ENCODE measurements at regions not wholly inside any gene's neighbourhood (a gene's known extent, or its start where the extent isn't known, plus 50 kb on each side); places are given as distances from the start of the nearest gene placed in this dataset.

DNA sequence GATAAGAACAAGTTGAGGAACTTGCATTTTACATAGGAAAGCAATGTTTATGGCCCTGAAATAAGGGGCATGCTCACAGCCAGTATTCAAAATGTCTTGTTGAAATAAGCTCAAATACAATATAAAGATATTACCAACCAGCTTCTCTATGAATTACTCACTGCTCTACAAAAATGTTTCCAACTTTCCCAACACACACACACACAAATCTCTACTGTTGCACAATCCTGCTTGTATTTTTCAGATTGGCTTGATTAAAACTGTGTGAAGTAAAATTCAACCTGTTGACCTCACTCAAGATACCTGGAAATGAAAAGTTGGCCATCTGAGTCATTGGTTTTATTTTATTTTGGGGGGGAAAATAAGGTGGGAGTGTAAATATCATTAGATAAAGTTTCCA is 128.6 kb downstream of the CHIC2 start:
- Histone ChIP-seq H4K20me1 (ENCODE audit: insufficient read depth, low read length) (no peaks in the 10 kb centered on the region), H3K9me3 (ENCODE audit: insufficient read depth, low read length, severe bottlenecking) (peaks cover 10% of the 10 kb centered on the region), H3K79me2 (ENCODE audit: insufficient read depth, low read length) (no peaks in the 10 kb centered on the region), H3K4me1 (ENCODE audit: insufficient read depth, low read length) (no peaks in the 10 kb centered on the region), H3K27ac (ENCODE audit: low read length) (no peak overlapping the region), H3K4me2 (ENCODE audit: insufficient read depth, low read length) (no peak overlapping the region), H3K9ac (ENCODE audit: low read depth, low read length) (no peak overlapping the region), H2AFZ (ENCODE audit: low read depth, low read length) (no peak overlapping the region), H3K36me3 (ENCODE audit: insufficient read depth, low read length) (no peaks in the 10 kb centered on the region), H3K4me3 (ENCODE audit: low read depth in 1 of 2, low read length in 2 of 2) (no peak overlapping the region), H3K27me3 (ENCODE audit: insufficient read depth, low read length, poor library complexity) (no peaks in the 10 kb centered on the region)
- TF ChIP-seq, protein P1, sequence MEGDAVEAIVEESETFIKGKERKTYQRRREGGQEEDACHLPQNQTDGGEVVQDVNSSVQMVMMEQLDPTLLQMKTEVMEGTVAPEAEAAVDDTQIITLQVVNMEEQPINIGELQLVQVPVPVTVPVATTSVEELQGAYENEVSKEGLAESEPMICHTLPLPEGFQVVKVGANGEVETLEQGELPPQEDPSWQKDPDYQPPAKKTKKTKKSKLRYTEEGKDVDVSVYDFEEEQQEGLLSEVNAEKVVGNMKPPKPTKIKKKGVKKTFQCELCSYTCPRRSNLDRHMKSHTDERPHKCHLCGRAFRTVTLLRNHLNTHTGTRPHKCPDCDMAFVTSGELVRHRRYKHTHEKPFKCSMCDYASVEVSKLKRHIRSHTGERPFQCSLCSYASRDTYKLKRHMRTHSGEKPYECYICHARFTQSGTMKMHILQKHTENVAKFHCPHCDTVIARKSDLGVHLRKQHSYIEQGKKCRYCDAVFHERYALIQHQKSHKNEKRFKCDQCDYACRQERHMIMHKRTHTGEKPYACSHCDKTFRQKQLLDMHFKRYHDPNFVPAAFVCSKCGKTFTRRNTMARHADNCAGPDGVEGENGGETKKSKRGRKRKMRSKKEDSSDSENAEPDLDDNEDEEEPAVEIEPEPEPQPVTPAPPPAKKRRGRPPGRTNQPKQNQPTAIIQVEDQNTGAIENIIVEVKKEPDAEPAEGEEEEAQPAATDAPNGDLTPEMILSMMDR (IDR thresholded peaks at IDR 0.05; ENCODE audit: borderline replicate concordance, extremely low read depth, low read length, poor library complexity, severe bottlenecking), result no peak
- DNase-seq (no peak), ATAC-seq (ENCODE audit: insufficient read depth, low read depth) (no peak)

DNA sequence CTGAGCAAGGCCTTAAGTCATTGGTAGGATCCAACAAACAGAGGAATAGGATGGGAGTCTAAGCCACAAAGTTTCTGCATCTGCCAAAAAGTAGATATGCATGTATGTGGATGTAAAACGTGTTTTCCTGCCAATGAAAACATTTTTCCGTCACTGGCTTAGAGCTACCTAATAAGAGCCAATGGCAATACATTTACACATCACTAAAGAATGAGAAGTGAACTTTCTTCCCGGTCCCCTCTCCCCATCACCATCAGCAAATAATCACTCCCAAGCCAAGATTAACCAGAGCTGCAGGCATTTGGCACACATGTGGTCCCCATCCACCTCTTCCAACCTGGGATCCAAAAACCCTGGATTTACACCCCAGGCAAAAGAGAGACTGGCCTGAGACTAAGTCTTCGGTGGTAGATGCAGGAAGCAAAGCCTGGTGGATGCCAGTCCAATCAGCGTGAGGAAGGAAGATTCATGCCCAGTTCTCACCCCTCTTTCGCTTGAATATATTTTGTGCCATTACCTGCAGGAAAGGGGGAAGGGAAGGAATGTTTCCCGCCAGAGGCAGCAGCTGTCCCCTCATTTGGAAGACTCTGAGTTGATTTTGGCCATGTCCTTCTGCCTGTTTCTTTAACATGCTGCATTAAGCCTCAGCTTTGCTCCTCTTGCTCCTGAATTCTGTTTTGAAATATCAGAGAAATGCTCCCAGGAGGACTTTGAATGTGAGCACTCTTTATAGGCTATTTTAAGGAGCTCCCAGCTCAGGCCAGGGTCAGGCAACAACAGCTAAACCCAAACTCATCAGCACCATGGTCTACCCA is 131.4 kb downstream of the CHIC2 start:
- Histone ChIP-seq H3K4me2 (ENCODE audit: insufficient read depth, low read length) (no peak overlapping the region), H2AFZ (ENCODE audit: low read depth, low read length) (no peak overlapping the region), H3K9me3 (ENCODE audit: insufficient read depth, low read length, severe bottlenecking) (peaks cover 7% of the 10 kb centered on the region), H3K27me3 (ENCODE audit: insufficient read depth, low read length, poor library complexity) (no peaks in the 10 kb centered on the region), H3K4me1 (ENCODE audit: insufficient read depth, low read length) (no peaks in the 10 kb centered on the region), H3K9ac (ENCODE audit: low read depth, low read length) (no peak overlapping the region), H3K79me2 (ENCODE audit: insufficient read depth, low read length) (no peaks in the 10 kb centered on the region), H4K20me1 (ENCODE audit: insufficient read depth, low read length) (no peaks in the 10 kb centered on the region), H3K36me3 (ENCODE audit: insufficient read depth, low read length) (no peaks in the 10 kb centered on the region), H3K27ac (ENCODE audit: low read length) (no peak overlapping the region), H3K4me3 (ENCODE audit: low read depth in 1 of 2, low read length in 2 of 2) (no peak overlapping the region)
- TF ChIP-seq, protein P1 (IDR thresholded peaks at IDR 0.05; ENCODE audit: borderline replicate concordance, extremely low read depth, low read length, poor library complexity, severe bottlenecking), result no peak
- no peak for TF ChIP-seq EZH2 (IDR thresholded peaks at IDR 0.05; ENCODE audit: borderline replicate concordance, low read depth, low read length, severe bottlenecking)
- DNase-seq, result no peak
- no peak for ATAC-seq (ENCODE audit: insufficient read depth, low read depth)

GRCh38 chr4:53931461-53931961 is 132.9 kb downstream of the CHIC2 start:
- Histone ChIP-seq H4K20me1 (ENCODE audit: insufficient read depth, low read length) (no peaks in the 10 kb centered on the region), H3K4me2 (ENCODE audit: insufficient read depth, low read length) (no peak overlapping the region), H3K79me2 (ENCODE audit: insufficient read depth, low read length) (no peaks in the 10 kb centered on the region), H3K9me3 (ENCODE audit: insufficient read depth, low read length, severe bottlenecking) (peaks cover 7% of the 10 kb centered on the region), H3K27me3 (ENCODE audit: insufficient read depth, low read length, poor library complexity) (no peaks in the 10 kb centered on the region), H3K4me1 (ENCODE audit: insufficient read depth, low read length) (no peaks in the 10 kb centered on the region), H3K4me3 (ENCODE audit: low read depth in 1 of 2, low read length in 2 of 2) (no peak overlapping the region), H3K36me3 (ENCODE audit: insufficient read depth, low read length) (no peaks in the 10 kb centered on the region), H3K9ac (ENCODE audit: low read depth, low read length) (no peak overlapping the region), H2AFZ (ENCODE audit: low read depth, low read length) (no peak overlapping the region), H3K27ac (ENCODE audit: low read length) (no peak overlapping the region)
- TF ChIP-seq, protein P1 (IDR thresholded peaks at IDR 0.05; ENCODE audit: borderline replicate concordance, extremely low read depth, low read length, poor library complexity, severe bottlenecking), result no peak
- no peak for TF ChIP-seq EZH2 (IDR thresholded peaks at IDR 0.05; ENCODE audit: borderline replicate concordance, low read depth, low read length, severe bottlenecking)
- no peak for ATAC-seq (ENCODE audit: insufficient read depth, low read depth)
- DNase-seq, result no peak
